Neural cell (in vitro differentiated cells): ENCODE measurements at regions not wholly inside any gene's neighbourhood (a gene's known extent, or its start where the extent isn't known, plus 50 kb on each side); places are given as distances from the start of the nearest gene placed in this dataset.

Experiments
- CTCF ChIP-seq: fragments of 450-650 bp; IDR thresholded peaks from 2 replicates; pipeline ENCODE4 v1.5.1; 2014; ENCODE audit warnings: antibody characterized with exemption, mild to moderate bottlenecking, moderate library complexity; ENCODE audit not compliant: poor library complexity, severe bottlenecking
- EP300 ChIP-seq: fragments of 450-650 bp; conservative IDR thresholded peaks from 2 replicates; pipeline ENCODE4 v1.6.1; 2014; ENCODE audit warnings: antibody characterized with exemption, mild to moderate bottlenecking, moderate library complexity; ENCODE audit not compliant: poor library complexity, severe bottlenecking
- EZH2 ChIP-seq: fragments of 200-600, 300-800 bp; shearing (Covaris generic), sonication (generic); IDR thresholded peaks from 2 replicates; pipeline ENCODE4 v1.6.1; 2014; ENCODE audit warnings: antibody characterized with exemption, low read length, borderline replicate concordance, mild to moderate bottlenecking; ENCODE audit not compliant: insufficient read depth, poor library complexity, severe bottlenecking
- POLR2AphosphoS5 ChIP-seq: IDR thresholded peaks from 2 replicates; pipeline ENCODE4 v1.6.1; 2012
- TAF1 ChIP-seq: IDR thresholded peaks from 2 replicates; pipeline ENCODE4 v1.6.1; 2012; ENCODE audit warnings: low read depth

- no peak for TF ChIP-seq CTCF
- no peak for TF ChIP-seq POLR2AphosphoS5
- no peak for TF ChIP-seq EZH2
- TF ChIP-seq TAF1 = no peak
- no peak for TF ChIP-seq EP300
Measured at GRCh38 chr18:70446063-70446462, 157.2 kb downstream of the SOCS6 start.
